HEK293 (cell line): ENCODE measurements at regions not wholly inside any gene's neighbourhood (a gene's known extent, or its start where the extent isn't known, plus 50 kb on each side); places are given as distances from the start of the nearest gene placed in this dataset.

ENCODE experiments used
- CTCF ChIP-seq: fragments of 450-650 bp; formaldehyde crosslinking; IDR thresholded peaks from 2 replicates; pipeline ENCODE4 v1.5.1; 2016; ENCODE audit warnings: missing biosample characterization, missing genetic modification characterization
- FEZF1 ChIP-seq: fragments of 450-650 bp; formaldehyde crosslinking; IDR thresholded peaks from 2 replicates; pipeline ENCODE4 v1.5.1; 2016; ENCODE audit warnings: missing biosample characterization, missing genetic modification characterization
- SCRT2 ChIP-seq: fragments of 450-650 bp; formaldehyde crosslinking; IDR thresholded peaks from 2 replicates; pipeline ENCODE4 v1.5.1; 2016; ENCODE audit warnings: missing biosample characterization, missing genetic modification characterization
- TCF7L2 ChIP-seq: IDR thresholded peaks from 2 replicates; pipeline ENCODE4 v1.6.1; 2011; ENCODE audit warnings: low read depth, mild to moderate bottlenecking, inconsistent platforms, low read length, moderate library complexity, borderline replicate concordance
- YY1 ChIP-seq: fragments of 450-650 bp; formaldehyde crosslinking; IDR thresholded peaks from 2 replicates; pipeline ENCODE4 v1.5.1; 2018; ENCODE audit warnings: missing biosample characterization, missing genetic modification characterization
- ZBTB7A ChIP-seq: fragments of 450-650 bp; formaldehyde crosslinking; IDR thresholded peaks from 2 replicates; pipeline ENCODE4 v1.5.1; 2016; ENCODE audit warnings: low read depth, missing biosample characterization, missing genetic modification characterization
- ZNF140 ChIP-seq: fragments of 450-650 bp; formaldehyde crosslinking; IDR thresholded peaks from 2 replicates; pipeline ENCODE4 v1.5.1; 2016; ENCODE audit warnings: missing biosample characterization, missing genetic modification characterization
- ZNF211 ChIP-seq: fragments of 450-650 bp; formaldehyde crosslinking; IDR thresholded peaks from 2 replicates; pipeline ENCODE4 v1.5.1; 2016; ENCODE audit warnings: low read depth, missing biosample characterization, missing genetic modification characterization
- ZNF223 ChIP-seq: fragments of 450-650 bp; formaldehyde crosslinking; IDR thresholded peaks from 2 replicates; pipeline ENCODE4 v1.5.1; 2016; ENCODE audit warnings: missing biosample characterization, missing genetic modification characterization
- ZNF561 ChIP-seq: fragments of 450-650 bp; IDR thresholded peaks from 2 replicates; pipeline ENCODE4 v1.5.1; 2018; ENCODE audit warnings: missing biosample characterization, missing genetic modification characterization, borderline replicate concordance
- ZNF571 ChIP-seq: fragments of 450-650 bp; formaldehyde crosslinking; IDR thresholded peaks from 2 replicates; pipeline ENCODE4 v1.5.0; 2017; ENCODE audit warnings: missing biosample characterization, missing genetic modification characterization
- TF ChIP-seq, protein P1 (sequence below): fragments of 450-650 bp; formaldehyde crosslinking; IDR thresholded peaks from 2 replicates; pipeline ENCODE4 v1.5.1; 2016; ENCODE audit warnings: missing biosample characterization, missing genetic modification characterization
- TF ChIP-seq, protein P2 (sequence below): fragments of 450-650 bp; formaldehyde crosslinking; IDR thresholded peaks from 2 replicates; pipeline ENCODE4 v1.5.1; 2017; ENCODE audit warnings: missing biosample characterization, missing genetic modification characterization
- TF ChIP-seq, protein P3 (sequence below): fragments of 450-650 bp; formaldehyde crosslinking; IDR thresholded peaks from 2 replicates; pipeline ENCODE4 v1.5.1; 2016; ENCODE audit warnings: missing biosample characterization, missing genetic modification characterization

- TF ChIP-seq YY1 (tag by site-specific recombination), result no peak
- no peak for TF ChIP-seq ZNF140 (tag by site-specific recombination)
- TF ChIP-seq, protein P1, sequence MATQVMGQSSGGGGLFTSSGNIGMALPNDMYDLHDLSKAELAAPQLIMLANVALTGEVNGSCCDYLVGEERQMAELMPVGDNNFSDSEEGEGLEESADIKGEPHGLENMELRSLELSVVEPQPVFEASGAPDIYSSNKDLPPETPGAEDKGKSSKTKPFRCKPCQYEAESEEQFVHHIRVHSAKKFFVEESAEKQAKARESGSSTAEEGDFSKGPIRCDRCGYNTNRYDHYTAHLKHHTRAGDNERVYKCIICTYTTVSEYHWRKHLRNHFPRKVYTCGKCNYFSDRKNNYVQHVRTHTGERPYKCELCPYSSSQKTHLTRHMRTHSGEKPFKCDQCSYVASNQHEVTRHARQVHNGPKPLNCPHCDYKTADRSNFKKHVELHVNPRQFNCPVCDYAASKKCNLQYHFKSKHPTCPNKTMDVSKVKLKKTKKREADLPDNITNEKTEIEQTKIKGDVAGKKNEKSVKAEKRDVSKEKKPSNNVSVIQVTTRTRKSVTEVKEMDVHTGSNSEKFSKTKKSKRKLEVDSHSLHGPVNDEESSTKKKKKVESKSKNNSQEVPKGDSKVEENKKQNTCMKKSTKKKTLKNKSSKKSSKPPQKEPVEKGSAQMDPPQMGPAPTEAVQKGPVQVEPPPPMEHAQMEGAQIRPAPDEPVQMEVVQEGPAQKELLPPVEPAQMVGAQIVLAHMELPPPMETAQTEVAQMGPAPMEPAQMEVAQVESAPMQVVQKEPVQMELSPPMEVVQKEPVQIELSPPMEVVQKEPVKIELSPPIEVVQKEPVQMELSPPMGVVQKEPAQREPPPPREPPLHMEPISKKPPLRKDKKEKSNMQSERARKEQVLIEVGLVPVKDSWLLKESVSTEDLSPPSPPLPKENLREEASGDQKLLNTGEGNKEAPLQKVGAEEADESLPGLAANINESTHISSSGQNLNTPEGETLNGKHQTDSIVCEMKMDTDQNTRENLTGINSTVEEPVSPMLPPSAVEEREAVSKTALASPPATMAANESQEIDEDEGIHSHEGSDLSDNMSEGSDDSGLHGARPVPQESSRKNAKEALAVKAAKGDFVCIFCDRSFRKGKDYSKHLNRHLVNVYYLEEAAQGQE (tag by site-specific recombination), result no peak
- no peak for TF ChIP-seq ZNF223
- no peak for TF ChIP-seq CTCF (tag by site-specific recombination)
- TF ChIP-seq, protein P2, sequence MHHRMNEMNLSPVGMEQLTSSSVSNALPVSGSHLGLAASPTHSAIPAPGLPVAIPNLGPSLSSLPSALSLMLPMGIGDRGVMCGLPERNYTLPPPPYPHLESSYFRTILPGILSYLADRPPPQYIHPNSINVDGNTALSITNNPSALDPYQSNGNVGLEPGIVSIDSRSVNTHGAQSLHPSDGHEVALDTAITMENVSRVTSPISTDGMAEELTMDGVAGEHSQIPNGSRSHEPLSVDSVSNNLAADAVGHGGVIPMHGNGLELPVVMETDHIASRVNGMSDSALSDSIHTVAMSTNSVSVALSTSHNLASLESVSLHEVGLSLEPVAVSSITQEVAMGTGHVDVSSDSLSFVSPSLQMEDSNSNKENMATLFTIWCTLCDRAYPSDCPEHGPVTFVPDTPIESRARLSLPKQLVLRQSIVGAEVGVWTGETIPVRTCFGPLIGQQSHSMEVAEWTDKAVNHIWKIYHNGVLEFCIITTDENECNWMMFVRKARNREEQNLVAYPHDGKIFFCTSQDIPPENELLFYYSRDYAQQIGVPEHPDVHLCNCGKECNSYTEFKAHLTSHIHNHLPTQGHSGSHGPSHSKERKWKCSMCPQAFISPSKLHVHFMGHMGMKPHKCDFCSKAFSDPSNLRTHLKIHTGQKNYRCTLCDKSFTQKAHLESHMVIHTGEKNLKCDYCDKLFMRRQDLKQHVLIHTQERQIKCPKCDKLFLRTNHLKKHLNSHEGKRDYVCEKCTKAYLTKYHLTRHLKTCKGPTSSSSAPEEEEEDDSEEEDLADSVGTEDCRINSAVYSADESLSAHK (tag by site-specific recombination), result no peak
- no peak for TF ChIP-seq ZNF561 (tag by site-specific recombination)
- no peak for TF ChIP-seq ZBTB7A (tag by site-specific recombination)
- no peak for TF ChIP-seq SCRT2
- TF ChIP-seq, protein P3, sequence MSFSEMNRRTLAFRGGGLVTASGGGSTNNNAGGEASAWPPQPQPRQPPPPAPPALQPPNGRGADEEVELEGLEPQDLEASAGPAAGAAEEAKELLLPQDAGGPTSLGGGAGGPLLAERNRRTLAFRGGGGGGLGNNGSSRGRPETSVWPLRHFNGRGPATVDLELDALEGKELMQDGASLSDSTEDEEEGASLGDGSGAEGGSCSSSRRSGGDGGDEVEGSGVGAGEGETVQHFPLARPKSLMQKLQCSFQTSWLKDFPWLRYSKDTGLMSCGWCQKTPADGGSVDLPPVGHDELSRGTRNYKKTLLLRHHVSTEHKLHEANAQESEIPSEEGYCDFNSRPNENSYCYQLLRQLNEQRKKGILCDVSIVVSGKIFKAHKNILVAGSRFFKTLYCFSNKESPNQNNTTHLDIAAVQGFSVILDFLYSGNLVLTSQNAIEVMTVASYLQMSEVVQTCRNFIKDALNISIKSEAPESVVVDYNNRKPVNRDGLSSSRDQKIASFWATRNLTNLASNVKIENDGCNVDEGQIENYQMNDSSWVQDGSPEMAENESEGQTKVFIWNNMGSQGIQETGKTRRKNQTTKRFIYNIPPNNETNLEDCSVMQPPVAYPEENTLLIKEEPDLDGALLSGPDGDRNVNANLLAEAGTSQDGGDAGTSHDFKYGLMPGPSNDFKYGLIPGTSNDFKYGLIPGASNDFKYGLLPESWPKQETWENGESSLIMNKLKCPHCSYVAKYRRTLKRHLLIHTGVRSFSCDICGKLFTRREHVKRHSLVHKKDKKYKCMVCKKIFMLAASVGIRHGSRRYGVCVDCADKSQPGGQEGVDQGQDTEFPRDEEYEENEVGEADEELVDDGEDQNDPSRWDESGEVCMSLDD (tag by site-specific recombination), result no peak
- TF ChIP-seq TCF7L2, result no peak
- no peak for TF ChIP-seq ZNF571 (tag by site-specific recombination)
- no peak for TF ChIP-seq FEZF1
- TF ChIP-seq ZNF211, result no peak
Observed at GRCh38 chr1:36721261-36721660, 238.5 kb upstream of the CSF3R start.
